ENCODE measurements at regions not wholly inside any gene's neighbourhood (a gene's known extent, or its start where the extent isn't known, plus 50 kb on each side); places are given as distances from the start of the nearest gene placed in this dataset.

- TF ChIP-seq EZH2 (IDR thresholded peaks at IDR 0.05; ENCODE audit: borderline replicate concordance, low read length) (no peak), CTCF (conservative IDR thresholded peaks at IDR 0.05 in 1 of 2, IDR thresholded peaks at IDR 0.05 in 1 of 2; ENCODE audit: extremely low read depth in 1 of 2, insufficient read depth in 1 of 2, low read depth in 1 of 2, low read length in 2 of 2) (no peak)
Observed at GRCh38 chr4:156584100-156584499, 387.5 kb downstream of the PDGFC start.

All from mammary epithelial cell (primary cell).